ENCODE measurements at regions not wholly inside any gene's neighbourhood (a gene's known extent, or its start where the extent isn't known, plus 50 kb on each side); places are given as distances from the start of the nearest gene placed in this dataset.

GRCh38 chr3:154018100-154018696 is 103.0 kb upstream of the ARHGEF26 start:
- Mint-ChIP-seq H3K27ac (no peak overlapping the region), H3K9me3 (ENCODE audit: insufficient read depth) (no peaks in the 10 kb centered on the region), H3K4me3 (no peak overlapping the region), H3K27me3 (ENCODE audit: low read depth) (no peaks in the 10 kb centered on the region), H3K36me3 (ENCODE audit: low read depth) (no peaks in the 10 kb centered on the region), H3K4me1 (ENCODE audit: low read depth) (no peaks in the 10 kb centered on the region)
- ATAC-seq, result no peak
- CTCF ChIA-PET, result interaction anchor here (1.0 kb wide), 1 partner anchor 992 kb away, joined by 3 read pairs; no protein-coding TSS in a partner anchor
- POLR2A ChIA-PET, result no interaction called here
- peak; percentile 54 for DNase-seq

GRCh38 chr3:154022606-154023005 is 98.6 kb upstream of the ARHGEF26 start:
- H3K27me3 Mint-ChIP-seq (ENCODE audit: low read depth), result no peaks in the 10 kb centered on the region
- H3K9me3 Mint-ChIP-seq (ENCODE audit: insufficient read depth), result no peaks in the 10 kb centered on the region
- ChIA-PET CTCF (no interaction called here), POLR2A (no interaction called here)
- no peaks in the 10 kb centered on the region for H3K36me3 Mint-ChIP-seq (ENCODE audit: low read depth)
- ATAC-seq (no peak), DNase-seq (no peak)
- no peaks in the 10 kb centered on the region for H3K4me1 Mint-ChIP-seq (ENCODE audit: low read depth)
- no peak overlapping the region for H3K27ac Mint-ChIP-seq
- no peak overlapping the region for H3K4me3 Mint-ChIP-seq

- ChIA-PET CTCF (no interaction called here), POLR2A (no interaction called here)
- no peaks in the 10 kb centered on the region for H3K27me3 Mint-ChIP-seq (ENCODE audit: low read depth)
- no peak overlapping the region for H3K27ac Mint-ChIP-seq
- ATAC-seq (no peak), DNase-seq (no peak)
- H3K36me3 Mint-ChIP-seq (ENCODE audit: low read depth), result no peaks in the 10 kb centered on the region
- no peaks in the 10 kb centered on the region for H3K9me3 Mint-ChIP-seq (ENCODE audit: insufficient read depth)
- no peaks in the 10 kb centered on the region for H3K4me1 Mint-ChIP-seq (ENCODE audit: low read depth)
- no peak overlapping the region for H3K4me3 Mint-ChIP-seq
These were observed 98.0 kb upstream of the ARHGEF26 start for GRCh38 chr3:154023148-154023547.

DNA sequence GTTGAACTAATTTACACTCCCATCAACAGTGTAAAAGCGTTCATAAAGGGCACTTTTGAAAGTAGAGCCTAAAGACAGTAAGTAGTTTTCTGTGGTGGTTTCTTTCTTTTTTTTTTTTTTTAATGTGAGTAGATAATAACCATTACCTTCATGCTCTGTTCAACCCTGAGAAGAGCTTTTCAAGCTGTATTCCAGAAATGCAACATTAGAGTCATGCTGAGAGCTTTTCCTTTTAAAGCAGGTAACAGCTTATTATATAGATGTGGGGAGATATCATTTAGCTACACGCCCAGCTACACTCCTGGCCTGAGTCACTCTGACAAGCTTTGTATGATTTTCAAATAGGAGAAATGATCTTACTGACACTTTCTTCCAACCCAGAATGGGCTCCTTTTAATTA is 96.2 kb upstream of the ARHGEF26 start:
- Mint-ChIP-seq H3K27ac (no peak overlapping the region), H3K4me3 (no peak overlapping the region), H3K4me1 (ENCODE audit: low read depth) (no peaks in the 10 kb centered on the region), H3K9me3 (ENCODE audit: insufficient read depth) (no peaks in the 10 kb centered on the region), H3K27me3 (ENCODE audit: low read depth) (no peaks in the 10 kb centered on the region), H3K36me3 (ENCODE audit: low read depth) (no peaks in the 10 kb centered on the region)
- ATAC-seq (no peak), DNase-seq (no peak)
- ChIA-PET POLR2A (no interaction called here), CTCF (no interaction called here)

DNA sequence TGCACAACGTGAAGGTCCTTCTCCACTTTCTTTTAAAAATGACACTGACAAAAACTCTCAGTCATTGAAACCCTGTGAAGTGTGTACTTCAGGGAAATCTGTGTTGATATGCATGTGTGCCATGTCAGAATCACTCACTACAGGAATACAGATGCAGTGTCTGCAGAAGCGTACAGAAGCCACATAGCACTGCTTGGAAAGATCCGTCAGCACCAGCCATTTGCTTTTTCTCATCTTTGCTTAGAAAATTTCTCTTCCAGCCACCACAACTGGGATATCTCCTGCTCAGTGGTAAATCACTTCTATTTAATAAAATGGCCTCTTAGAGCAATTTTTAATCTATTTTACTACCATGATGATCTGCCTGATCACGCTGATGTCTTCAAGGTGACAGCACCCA is 91.3 kb upstream of the ARHGEF26 start:
- no peak for ATAC-seq
- H3K27ac Mint-ChIP-seq, result no peak overlapping the region
- ChIA-PET CTCF (no interaction called here), POLR2A (no interaction called here)
- no peaks in the 10 kb centered on the region for H3K9me3 Mint-ChIP-seq (ENCODE audit: insufficient read depth)
- no peaks in the 10 kb centered on the region for H3K4me1 Mint-ChIP-seq (ENCODE audit: low read depth)
- no peak for DNase-seq
- H3K4me3 Mint-ChIP-seq, result no peak overlapping the region
- H3K36me3 Mint-ChIP-seq (ENCODE audit: low read depth), result no peaks in the 10 kb centered on the region
- H3K27me3 Mint-ChIP-seq (ENCODE audit: low read depth), result no peaks in the 10 kb centered on the region

DNA sequence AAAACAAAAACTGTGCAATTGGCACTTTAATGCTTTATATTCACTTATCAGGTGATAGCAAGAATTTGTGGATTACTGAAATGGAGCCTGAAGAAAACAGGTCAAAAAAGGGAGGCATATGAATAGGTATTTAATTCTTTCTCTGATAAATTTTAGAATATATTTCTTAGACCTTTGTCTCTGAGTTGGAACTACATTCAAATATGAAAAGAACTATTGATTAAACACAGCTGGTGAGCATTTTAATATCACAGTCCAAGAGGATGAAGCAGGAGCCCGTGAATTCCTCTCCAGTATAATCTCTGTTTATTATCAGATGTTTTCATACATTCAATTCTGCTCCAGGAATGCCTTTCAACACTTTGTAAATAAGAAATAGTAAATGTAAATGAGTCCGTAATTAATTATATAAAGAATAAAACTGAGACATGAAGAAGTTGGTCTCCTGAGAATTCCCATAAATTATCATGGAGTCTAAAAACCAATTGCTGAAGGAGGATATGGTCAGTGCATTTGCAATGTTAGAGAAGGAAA is 86.3 kb upstream of the ARHGEF26 start:
- Mint-ChIP-seq H3K4me3 (no peak overlapping the region), H3K27me3 (ENCODE audit: low read depth) (no peaks in the 10 kb centered on the region), H3K27ac (no peak overlapping the region), H3K36me3 (ENCODE audit: low read depth) (no peaks in the 10 kb centered on the region), H3K9me3 (ENCODE audit: insufficient read depth) (no peaks in the 10 kb centered on the region), H3K4me1 (ENCODE audit: low read depth) (no peaks in the 10 kb centered on the region)
- no peak for DNase-seq
- ChIA-PET CTCF (no interaction called here), POLR2A (no interaction called here)
- ATAC-seq, result no peak

DNA sequence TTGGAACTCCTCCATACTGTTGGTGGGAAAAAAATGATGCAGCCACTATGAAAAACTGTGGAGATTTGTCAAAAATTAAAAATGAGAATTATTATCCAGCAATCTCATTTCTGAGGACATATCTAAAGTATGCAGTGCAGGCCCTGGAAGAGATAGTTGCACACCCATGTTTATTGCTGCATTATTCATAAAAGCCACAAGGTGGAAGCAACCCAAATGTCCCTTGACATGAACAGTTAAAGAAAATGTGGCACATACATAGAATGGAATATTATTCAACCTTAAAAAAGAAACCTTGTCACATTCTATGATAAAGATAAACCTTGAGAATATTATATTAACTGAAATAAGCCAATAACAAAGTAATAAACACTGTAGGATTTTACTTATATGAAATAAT is 80.9 kb upstream of the ARHGEF26 start:
- Mint-ChIP-seq H3K36me3 (ENCODE audit: low read depth) (no peaks in the 10 kb centered on the region), H3K4me1 (ENCODE audit: low read depth) (no peaks in the 10 kb centered on the region), H3K4me3 (no peak overlapping the region), H3K27ac (no peak overlapping the region), H3K9me3 (ENCODE audit: insufficient read depth) (no peaks in the 10 kb centered on the region), H3K27me3 (ENCODE audit: low read depth) (no peaks in the 10 kb centered on the region)
- ChIA-PET CTCF (no interaction called here), POLR2A (no interaction called here)
- DNase-seq (no peak), ATAC-seq (no peak)

GRCh38 chr3:154044671-154045070 is 76.5 kb upstream of the ARHGEF26 start:
- H3K9me3 Mint-ChIP-seq (ENCODE audit: insufficient read depth), result no peaks in the 10 kb centered on the region
- no peak overlapping the region for H3K27ac Mint-ChIP-seq
- no peak for ATAC-seq
- H3K36me3 Mint-ChIP-seq (ENCODE audit: low read depth), result no peaks in the 10 kb centered on the region
- no peaks in the 10 kb centered on the region for H3K27me3 Mint-ChIP-seq (ENCODE audit: low read depth)
- DNase-seq, result no peak
- no peak overlapping the region for H3K4me3 Mint-ChIP-seq
- ChIA-PET POLR2A (no interaction called here), CTCF (no interaction called here)
- H3K4me1 Mint-ChIP-seq (ENCODE audit: low read depth), result no peaks in the 10 kb centered on the region

DNA sequence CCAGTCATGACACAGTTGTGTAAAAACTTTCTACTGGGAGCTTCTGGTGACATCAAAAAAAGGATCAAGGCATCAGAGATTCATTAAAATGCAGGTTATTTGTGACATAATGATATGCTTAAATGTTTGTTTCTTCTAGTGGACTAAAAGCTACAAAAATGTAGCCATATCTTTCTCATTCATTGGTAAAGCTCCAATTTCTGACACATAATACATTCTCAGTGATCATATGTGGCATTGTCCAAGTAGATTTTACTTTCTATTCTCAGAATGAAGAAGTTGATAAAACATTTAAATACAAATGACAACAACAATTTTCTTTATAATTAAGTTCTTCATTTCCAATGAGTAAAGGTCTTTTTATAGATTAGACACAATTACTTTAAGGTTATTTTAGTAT is 71.0 kb upstream of the ARHGEF26 start:
- no peak for ATAC-seq
- Mint-ChIP-seq H3K27ac (no peak overlapping the region), H3K27me3 (ENCODE audit: low read depth) (peaks cover 4% of the 10 kb centered on the region), H3K36me3 (ENCODE audit: low read depth) (no peaks in the 10 kb centered on the region), H3K4me3 (no peak overlapping the region), H3K4me1 (ENCODE audit: low read depth) (no peaks in the 10 kb centered on the region), H3K9me3 (ENCODE audit: insufficient read depth) (no peaks in the 10 kb centered on the region)
- ChIA-PET POLR2A (no interaction called here), CTCF (no interaction called here)
- DNase-seq, result no peak

DNA sequence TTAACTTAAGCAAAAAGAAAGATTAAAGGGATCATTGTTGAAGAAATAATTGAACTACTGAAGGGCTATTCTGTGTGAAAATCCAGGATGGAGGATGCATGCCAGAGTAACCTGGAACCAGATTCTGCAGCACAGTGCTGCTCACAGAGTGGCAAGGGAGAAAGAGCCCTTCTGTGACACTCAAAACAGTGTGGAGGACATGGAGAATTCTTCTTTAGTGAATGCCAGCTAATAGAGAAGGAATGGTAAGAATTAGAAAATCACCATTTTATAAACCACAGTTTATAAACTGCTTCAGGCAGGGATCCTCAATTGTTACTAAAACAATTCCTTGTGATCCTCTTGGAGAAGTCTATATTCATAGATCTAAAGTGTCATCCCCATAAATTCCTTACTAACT is 70.4 kb upstream of the ARHGEF26 start:
- Mint-ChIP-seq H3K36me3 (ENCODE audit: low read depth) (no peaks in the 10 kb centered on the region), H3K4me1 (ENCODE audit: low read depth) (no peaks in the 10 kb centered on the region), H3K9me3 (ENCODE audit: insufficient read depth) (no peaks in the 10 kb centered on the region), H3K4me3 (no peak overlapping the region), H3K27me3 (ENCODE audit: low read depth) (peaks cover 4% of the 10 kb centered on the region), H3K27ac (no peak overlapping the region)
- CTCF ChIA-PET, result interaction anchor here (0.6 kb wide), 1 partner anchor 44 kb away, joined by 3 read pairs; no protein-coding TSS in a partner anchor
- POLR2A ChIA-PET, result no interaction called here
- DNase-seq (no peak), ATAC-seq (no peak)

DNA sequence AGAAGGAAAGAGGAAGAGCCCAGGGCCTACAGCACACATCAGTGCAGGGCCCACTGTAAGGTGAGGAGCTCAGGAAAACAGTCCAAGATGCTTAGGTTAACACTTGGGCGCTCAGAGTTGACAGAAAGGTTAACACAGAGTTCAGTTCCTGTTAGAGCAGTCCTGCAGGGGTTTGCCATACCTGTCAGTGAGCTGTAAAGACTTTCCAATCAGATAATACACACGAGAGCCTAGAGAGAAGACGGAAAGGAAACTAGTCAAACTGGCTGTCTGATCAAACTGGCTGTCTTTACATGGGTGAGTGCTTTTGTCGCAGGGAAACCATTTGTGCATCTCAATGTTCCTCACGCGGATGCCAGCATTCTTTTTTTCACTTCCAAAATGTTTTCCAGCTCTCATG is 61.4 kb upstream of the ARHGEF26 start:
- H3K27me3 Mint-ChIP-seq (ENCODE audit: low read depth), result no peaks in the 10 kb centered on the region
- ChIA-PET CTCF (no interaction called here), POLR2A (no interaction called here)
- no peak for DNase-seq
- H3K4me3 Mint-ChIP-seq, result no peak overlapping the region
- no peaks in the 10 kb centered on the region for H3K9me3 Mint-ChIP-seq (ENCODE audit: insufficient read depth)
- no peak overlapping the region for H3K27ac Mint-ChIP-seq
- no peak for ATAC-seq
- no peaks in the 10 kb centered on the region for H3K36me3 Mint-ChIP-seq (ENCODE audit: low read depth)
- H3K4me1 Mint-ChIP-seq (ENCODE audit: low read depth), result no peaks in the 10 kb centered on the region

- POLR2A ChIA-PET, result no interaction called here
These were observed 60.8 kb upstream of the ARHGEF26 start for GRCh38 chr3:154060238-154061000.

DNA sequence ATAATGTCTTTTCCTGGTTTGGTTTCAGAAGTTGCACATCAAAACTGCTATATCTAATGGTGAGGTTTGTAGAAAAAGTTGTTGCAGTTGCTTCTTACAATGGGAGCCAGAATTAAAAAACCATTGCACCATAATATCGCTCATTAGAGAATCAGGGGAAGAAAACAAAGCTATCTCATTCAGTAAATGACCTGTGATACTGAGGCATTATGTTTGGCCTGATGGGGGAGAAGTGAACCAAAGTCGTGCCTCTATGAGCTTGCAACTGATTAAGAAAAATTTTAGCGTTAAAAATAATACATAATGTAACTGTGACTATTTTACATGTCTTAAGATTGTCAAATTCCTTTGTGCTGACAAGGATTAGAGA is 60.2 kb upstream of the ARHGEF26 start:
- ChIA-PET CTCF (no interaction called here), POLR2A (no interaction called here)
- no peaks in the 10 kb centered on the region for H3K36me3 Mint-ChIP-seq (ENCODE audit: low read depth)
- no peak for ATAC-seq
- no peak overlapping the region for H3K27ac Mint-ChIP-seq
- H3K9me3 Mint-ChIP-seq (ENCODE audit: insufficient read depth), result no peaks in the 10 kb centered on the region
- H3K4me3 Mint-ChIP-seq, result no peak overlapping the region
- DNase-seq, result no peak
- no peaks in the 10 kb centered on the region for H3K27me3 Mint-ChIP-seq (ENCODE audit: low read depth)
- H3K4me1 Mint-ChIP-seq (ENCODE audit: low read depth), result no peaks in the 10 kb centered on the region

More at GRCh38 chr3:154060238-154061000, 60.8 kb upstream of the ARHGEF26 start:
- H3K27me3 Mint-ChIP-seq (ENCODE audit: low read depth), result no peaks in the 10 kb centered on the region
- CTCF ChIA-PET, result no interaction called here
- no peak for ATAC-seq
- H3K36me3 Mint-ChIP-seq (ENCODE audit: low read depth), result no peaks in the 10 kb centered on the region
- DNase-seq, result no peak
- H3K9me3 Mint-ChIP-seq (ENCODE audit: insufficient read depth), result no peaks in the 10 kb centered on the region
- H3K4me3 Mint-ChIP-seq, result no peak overlapping the region
- no peak overlapping the region for H3K27ac Mint-ChIP-seq
- H3K4me1 Mint-ChIP-seq (ENCODE audit: low read depth), result no peaks in the 10 kb centered on the region

All from activated CD8-positive, alpha-beta T cell treated with anti-CD3 and anti-CD28 coated beads, Interleukin-2, amount 10 ng/mL, durations not matched to agents 7 days and 5 days (primary cell).